Astrocyte of the cerebellum (primary cell): ENCODE measurements at regions not wholly inside any gene's neighbourhood (a gene's known extent, or its start where the extent isn't known, plus 50 kb on each side); places are given as distances from the start of the nearest gene placed in this dataset.

ENCODE experiments used
- DNase-seq: peaks from one replicate; pipeline ENCODE4 v3.0.0-alpha.2; 2011; ENCODE audit warnings: low read depth
- H3K4me3 ChIP-seq: 2 replicates; pipeline ENCODE4 v1.5.1; 2011; ENCODE audit warnings: mild to moderate bottlenecking, low read depth, low read length, moderate library complexity
- CTCF ChIP-seq: IDR thresholded peaks from 2 replicates; pipeline ENCODE4 v1.5.1; 2012; ENCODE audit warnings: low read length, low read depth, moderate library complexity, mild to moderate bottlenecking; ENCODE audit errors: missing control alignments
- in situ Hi-C: cut with HindIII; loops from 2 replicates; pipeline ENCODE4 v1.10.0; 2017; ENCODE audit warnings: low sequenced_read_pairs

- TF ChIP-seq CTCF = no peak
- H3K4me3 ChIP-seq = no peak overlapping the region
- no peak for DNase-seq
- in situ Hi-C loops = no loop called here
Observed at GRCh38 chr9:91160181-91160580, 201.5 kb downstream of the AUH start.

- in situ Hi-C loops = no loop called here
Observed at GRCh38 chr9:91160599-91161464, 200.9 kb downstream of the AUH start.

GRCh38 chr9:91161465-91162300, 200.0 kb downstream of the AUH start:
- H3K4me3 ChIP-seq = no peak overlapping the region
- in situ Hi-C loops = no loop called here
- DNase-seq = no peak
- peak; percentile 28 for TF ChIP-seq CTCF

More at GRCh38 chr9:91160599-91161464, 200.9 kb downstream of the AUH start:
- no peak for DNase-seq
- H3K4me3 ChIP-seq = no peak overlapping the region
- no peak for TF ChIP-seq CTCF

GRCh38 chr9:91162311-91162710, 199.4 kb downstream of the AUH start:
- H3K4me3 ChIP-seq = no peak overlapping the region
- DNase-seq = no peak
- in situ Hi-C loops = no loop called here
- TF ChIP-seq CTCF = no peak

GRCh38 chr9:91162784-91163443, 198.8 kb downstream of the AUH start:
- no peak overlapping the region for H3K4me3 ChIP-seq
- in situ Hi-C loops = no loop called here
- TF ChIP-seq CTCF = no peak
- DNase-seq = no peak

- in situ Hi-C loops = no loop called here
- TF ChIP-seq CTCF = no peak
Observed at GRCh38 chr9:91163444-91163772, 198.3 kb downstream of the AUH start.

More at GRCh38 chr9:91163444-91163772, 198.3 kb downstream of the AUH start:
- DNase-seq = no peak
- H3K4me3 ChIP-seq = no peak overlapping the region
